ENCODE measurements at regions not wholly inside any gene's neighbourhood (a gene's known extent, or its start where the extent isn't known, plus 50 kb on each side); places are given as distances from the start of the nearest gene placed in this dataset.
A peak's percentile ranks its signal among the peaks of the same experiment; 100 is the strongest.
"Not testable (repeated sequence)": the region's sequence is repeated elsewhere in the genome, so short reads cannot be mapped to it uniquely, and the experiment has no call there.

- peak; percentile 11 for DNase-seq (ENCODE audit: low spot score)
Measured at GRCh38 chr5:106814961-106815360, 855.8 kb downstream of the EFNA5 start.

- DNase-seq (ENCODE audit: low spot score), result no peak
Measured at GRCh38 chr5:106801554-106801953, 869.2 kb downstream of the EFNA5 start.

- no peak for DNase-seq (ENCODE audit: low spot score)
Measured at GRCh38 chr5:106797996-106798395, 872.7 kb downstream of the EFNA5 start.

- DNase-seq (ENCODE audit: low spot score), result no peak
Measured at GRCh38 chr5:106796081-106796480, 874.7 kb downstream of the EFNA5 start.

GRCh38 chr5:106784846-106785245 is 885.9 kb downstream of the EFNA5 start:
- DNase-seq (ENCODE audit: low spot score), result no peak

GRCh38 chr5:106780355-106780754 is 890.4 kb downstream of the EFNA5 start:
- no peak for DNase-seq (ENCODE audit: low spot score)

GRCh38 chr5:106776515-106776914 is 894.2 kb downstream of the EFNA5 start:
- DNase-seq (ENCODE audit: low spot score), result not testable (repeated sequence)

GRCh38 chr5:106768392-106768791 is 902.3 kb downstream of the EFNA5 start:
- no peak for DNase-seq (ENCODE audit: low spot score)

- DNase-seq (ENCODE audit: low spot score), result no peak
Measured at GRCh38 chr5:106766916-106767315, 903.8 kb downstream of the EFNA5 start.

GRCh38 chr5:106759581-106759980 is 911.2 kb downstream of the EFNA5 start:
- no peak for DNase-seq (ENCODE audit: low spot score)

GRCh38 chr5:106759152-106759551 is 911.6 kb downstream of the EFNA5 start:
- DNase-seq (ENCODE audit: low spot score), result no peak

GRCh38 chr5:106757672-106758071 is 913.1 kb downstream of the EFNA5 start:
- DNase-seq (ENCODE audit: low spot score), result no peak

- DNase-seq (ENCODE audit: low spot score), result no peak
Measured at GRCh38 chr5:106755789-106756188, 914.9 kb downstream of the EFNA5 start.

GRCh38 chr5:106755066-106755465 is 915.7 kb downstream of the EFNA5 start:
- DNase-seq (ENCODE audit: low spot score), result no peak

- no peak for DNase-seq (ENCODE audit: low spot score)
Measured at GRCh38 chr5:106749826-106750225, 920.9 kb downstream of the EFNA5 start.

GRCh38 chr5:106739127-106739526 is 931.6 kb downstream of the EFNA5 start:
- no peak for DNase-seq (ENCODE audit: low spot score)

GRCh38 chr5:106737111-106737510 is 933.6 kb downstream of the EFNA5 start:
- no peak for DNase-seq (ENCODE audit: low spot score)

- no peak for DNase-seq (ENCODE audit: low spot score)
Measured at GRCh38 chr5:106732624-106733023, 938.1 kb downstream of the EFNA5 start.

GRCh38 chr5:106730912-106731311 is 939.8 kb downstream of the EFNA5 start:
- no peak for DNase-seq (ENCODE audit: low spot score)

GRCh38 chr5:106730506-106730905 is 940.2 kb downstream of the EFNA5 start:
- no peak for DNase-seq (ENCODE audit: low spot score)

GRCh38 chr5:106728208-106728607 is 942.5 kb downstream of the EFNA5 start:
- DNase-seq (ENCODE audit: low spot score), result no peak

GRCh38 chr5:106727071-106727470 is 943.7 kb downstream of the EFNA5 start:
- no peak for DNase-seq (ENCODE audit: low spot score)

GRCh38 chr5:106720367-106720766 is 950.4 kb downstream of the EFNA5 start:
- DNase-seq (ENCODE audit: low spot score), result no peak

- DNase-seq (ENCODE audit: low spot score), result no peak
Measured at GRCh38 chr5:106699796-106700195, 970.9 kb downstream of the EFNA5 start.

GRCh38 chr5:106699198-106699597 is 971.5 kb downstream of the EFNA5 start:
- no peak for DNase-seq (ENCODE audit: low spot score)
